CD8-positive, alpha-beta memory T cell (primary cell): ENCODE measurements at regions not wholly inside any gene's neighbourhood (a gene's known extent, or its start where the extent isn't known, plus 50 kb on each side); places are given as distances from the start of the nearest gene placed in this dataset.

ENCODE experiments used
- CTCF ChIA-PET: fragments of 350-600 bp; sonication (Branson Sonifier 250); formaldehyde crosslinking; loops from one replicate; lab custom pipeline; 2021; ENCODE audit warnings: antibody characterized with exemption; lab: Charles Lee
- POLR2A ChIA-PET: fragments of 350-600 bp; sonication (Branson Sonifier 250); formaldehyde crosslinking; loops from one replicate; lab custom pipeline; 2021; ENCODE audit warnings: antibody characterized with exemption; lab: Charles Lee
- DNase-seq, 5 donors: peaks; one replicate each; pipeline versions ENCODE4 v3.0.0 to v3.0.0-alpha.2; 2020 to 2022; ENCODE audit warnings: mixed read lengths in 1 of 5
- H3K27ac ChIP-seq: one replicate; pipeline ENCODE4 v1.7.0; 2013; ENCODE audit warnings: low read depth, mild to moderate bottlenecking, low read length, moderate library complexity
- H3K27me3 ChIP-seq: 2 replicates; pipeline ENCODE4 v1.7.0; 2013; ENCODE audit warnings: low read length, mild to moderate bottlenecking; ENCODE audit not compliant: insufficient read depth, poor library complexity, severe bottlenecking
- H3K36me3 ChIP-seq: 2 replicates; pipeline ENCODE4 v1.7.0; 2013; ENCODE audit warnings: mild to moderate bottlenecking, low read length, moderate library complexity; ENCODE audit not compliant: insufficient read depth
- H3K4me1 ChIP-seq: 2 replicates; pipeline ENCODE4 v1.7.0; 2013; ENCODE audit warnings: mild to moderate bottlenecking, low read length, moderate library complexity; ENCODE audit not compliant: insufficient read depth
- H3K4me3 ChIP-seq: 2 replicates; pipeline ENCODE4 v1.7.0; 2013; ENCODE audit warnings: mild to moderate bottlenecking, low read length
- H3K9me3 ChIP-seq: 2 replicates; pipeline ENCODE4 v1.7.0; 2013; ENCODE audit warnings: mild to moderate bottlenecking, low read length
- H3K27ac Mint-ChIP-seq, 8 donors: one replicate each; pipeline ENCODE4 v1.8.0; 2020 to 2021; ENCODE audit warnings: mixed read lengths in 8 of 8, mild to moderate bottlenecking in 6 of 8, inconsistent platforms in 3 of 8, moderate library complexity in 3 of 8
- H3K27me3 Mint-ChIP-seq, 2 donors: one replicate each; pipeline ENCODE4 v1.8.0; 2020 to 2021; ENCODE audit warnings: mixed read lengths in 2 of 2, mild to moderate bottlenecking in 1 of 2, moderate library complexity in 1 of 2
- H3K36me3 Mint-ChIP-seq, 3 donors: one replicate each; pipeline ENCODE4 v1.8.0; 2020 to 2021; ENCODE audit warnings: mixed read lengths in 3 of 3, inconsistent platforms in 1 of 3, mild to moderate bottlenecking in 1 of 3
- H3K4me1 Mint-ChIP-seq, 3 donors: one replicate each; pipeline ENCODE4 v1.8.0; 2020 to 2021; ENCODE audit warnings: mixed read lengths in 3 of 3, inconsistent platforms in 1 of 3, mild to moderate bottlenecking in 1 of 3
- H3K4me3 Mint-ChIP-seq, 7 donors: one replicate each; pipeline ENCODE4 v1.8.0; 2020 to 2021; ENCODE audit warnings: mixed read lengths in 7 of 7, mild to moderate bottlenecking in 6 of 7, moderate library complexity in 4 of 7, inconsistent platforms in 2 of 7
- H3K9me3 Mint-ChIP-seq, 5 donors: one replicate each; pipeline ENCODE4 v1.8.0; 2020 to 2022; ENCODE audit warnings: mixed read lengths in 5 of 5, mild to moderate bottlenecking in 3 of 5, moderate library complexity in 2 of 5, inconsistent platforms in 1 of 5

DNA sequence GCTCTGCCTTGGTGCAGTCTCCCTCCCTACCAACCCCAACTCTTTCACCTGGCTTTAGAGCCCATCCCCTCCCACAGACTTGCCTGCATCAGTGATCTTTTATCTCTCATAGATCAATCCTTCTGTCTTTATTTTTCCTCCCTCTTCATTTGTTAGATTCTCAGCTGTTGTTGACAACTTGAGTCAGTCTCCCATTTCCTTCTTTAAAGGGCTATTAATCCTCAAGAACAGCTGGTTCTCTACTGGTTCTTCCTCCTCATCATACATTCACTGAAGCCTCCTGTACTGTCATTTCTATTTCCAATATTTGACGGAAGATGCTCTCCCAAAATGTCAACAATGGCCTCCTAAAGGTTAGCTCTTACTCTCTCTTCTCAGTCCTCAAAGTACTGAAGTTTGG is 408.2 kb downstream of the TBC1D4 start:
- H3K9me3 Mint-ChIP-seq = peaks cover 0 to 4% (median 0%) of the 10 kb centered on the region in 5 donors
- no peak overlapping the region for H3K4me3 ChIP-seq
- H3K27ac ChIP-seq = no peak overlapping the region
- no peaks in the 10 kb centered on the region for H3K4me1 Mint-ChIP-seq
- ChIA-PET POLR2A (no interaction called here), CTCF (interaction anchor here (1.3 kb wide), 1 partner anchor 9 kb away, joined by 3 read pairs; no protein-coding TSS in a partner anchor)
- no peak overlapping the region for H3K27ac Mint-ChIP-seq
- no peaks in the 10 kb centered on the region for H3K36me3 ChIP-seq
- H3K9me3 ChIP-seq = no peaks in the 10 kb centered on the region
- H3K27me3 ChIP-seq = no peaks in the 10 kb centered on the region
- peaks cover 8 to 16% of the 10 kb centered on the region in 2 donors for H3K27me3 Mint-ChIP-seq
- DNase-seq = no peak
- H3K36me3 Mint-ChIP-seq = no peaks in the 10 kb centered on the region
- no peak overlapping the region for H3K4me3 Mint-ChIP-seq
- no peaks in the 10 kb centered on the region for H3K4me1 ChIP-seq

DNA sequence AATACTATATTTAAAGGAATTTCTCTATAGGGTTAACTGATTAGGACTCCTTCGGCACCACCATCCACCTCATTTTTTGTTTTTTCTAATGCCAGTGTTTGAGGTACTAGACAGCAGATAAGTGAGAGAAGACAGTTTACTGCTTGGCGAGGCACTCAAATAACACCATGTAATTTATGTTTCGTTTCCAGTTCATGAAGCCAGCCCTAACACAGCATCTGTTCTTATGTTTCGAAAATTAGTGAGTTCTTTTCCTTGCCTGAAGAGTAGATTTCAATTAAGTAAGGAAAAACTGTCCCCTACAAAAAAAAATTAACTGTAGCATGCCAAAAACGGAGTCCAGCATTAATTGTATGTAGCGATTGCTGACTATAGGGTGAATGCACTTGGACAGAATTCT is 409.1 kb downstream of the TBC1D4 start:
- no peaks in the 10 kb centered on the region for H3K36me3 Mint-ChIP-seq
- H3K27ac Mint-ChIP-seq = no peak overlapping the region
- no peak overlapping the region for H3K27ac ChIP-seq
- no peaks in the 10 kb centered on the region for H3K9me3 ChIP-seq
- H3K4me3 ChIP-seq = no peak overlapping the region
- no peaks in the 10 kb centered on the region for H3K4me1 Mint-ChIP-seq
- H3K36me3 ChIP-seq = no peaks in the 10 kb centered on the region
- H3K27me3 Mint-ChIP-seq = peaks cover 7% of the 10 kb centered on the region in 2 donors
- no peak overlapping the region for H3K4me3 Mint-ChIP-seq
- DNase-seq = no peak
- no peaks in the 10 kb centered on the region for H3K27me3 ChIP-seq
- ChIA-PET POLR2A (no interaction called here), CTCF (interaction anchor here (1.3 kb wide), 1 partner anchor 8 kb away, joined by 3 read pairs; no protein-coding TSS in a partner anchor)
- no peaks in the 10 kb centered on the region for H3K9me3 Mint-ChIP-seq
- no peaks in the 10 kb centered on the region for H3K4me1 ChIP-seq

DNA sequence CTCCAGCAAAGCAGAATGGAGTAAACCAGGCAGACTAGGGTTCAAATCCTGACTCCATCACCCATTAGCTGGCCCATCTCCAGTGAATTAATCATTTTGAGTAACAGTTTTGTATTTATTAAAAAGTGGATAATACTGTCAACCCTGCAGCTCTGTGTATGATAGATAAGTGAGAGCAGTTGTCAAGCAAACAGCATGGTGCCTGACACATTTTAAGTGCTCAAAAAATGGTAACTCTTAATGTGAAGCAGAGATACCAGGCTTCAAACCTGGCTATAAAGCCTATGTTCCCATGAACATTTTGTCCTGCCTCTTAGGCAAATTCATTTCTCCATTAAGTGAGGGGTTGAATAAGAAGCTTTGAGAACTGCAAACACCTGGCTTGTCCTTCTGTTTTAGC is 409.6 kb downstream of the TBC1D4 start:
- H3K27me3 ChIP-seq = no peaks in the 10 kb centered on the region
- POLR2A ChIA-PET = no interaction called here
- no peaks in the 10 kb centered on the region for H3K36me3 ChIP-seq
- Mint-ChIP-seq H3K4me3 (no peak overlapping the region), H3K27ac (no peak overlapping the region), H3K9me3 (no peaks in the 10 kb centered on the region), H3K36me3 (no peaks in the 10 kb centered on the region), H3K27me3 (peaks cover 7 to 9% of the 10 kb centered on the region in 2 donors), H3K4me1 (no peaks in the 10 kb centered on the region)
- CTCF ChIA-PET = no interaction called here
- H3K4me3 ChIP-seq = no peak overlapping the region
- no peaks in the 10 kb centered on the region for H3K4me1 ChIP-seq
- DNase-seq = no peak
- H3K9me3 ChIP-seq = no peaks in the 10 kb centered on the region
- H3K27ac ChIP-seq = no peak overlapping the region

DNA sequence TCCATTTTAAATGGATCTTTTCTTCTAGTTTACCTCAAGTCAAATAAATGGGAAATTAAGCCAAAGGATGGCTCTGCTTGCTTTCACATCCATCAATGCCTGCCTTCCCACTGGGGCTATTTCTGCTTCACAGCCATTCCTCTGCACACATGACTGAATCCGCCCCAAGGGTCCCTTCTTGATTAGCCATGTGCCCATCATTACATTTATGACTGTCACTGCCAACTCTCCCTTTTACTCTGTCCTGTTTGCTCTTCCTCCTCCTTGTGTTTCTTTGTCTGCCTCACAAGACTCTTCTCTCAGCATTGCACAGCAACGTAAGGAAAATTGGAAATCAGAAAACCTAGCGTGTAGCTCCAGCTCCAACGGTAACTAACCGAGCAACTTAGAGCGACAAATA is 410.2 kb downstream of the TBC1D4 start:
- Histone ChIP-seq H3K9me3 (no peaks in the 10 kb centered on the region), H3K36me3 (no peaks in the 10 kb centered on the region), H3K4me3 (no peak overlapping the region), H3K4me1 (no peaks in the 10 kb centered on the region), H3K27ac (no peak overlapping the region), H3K27me3 (no peaks in the 10 kb centered on the region)
- Mint-ChIP-seq H3K36me3 (no peaks in the 10 kb centered on the region), H3K4me1 (no peaks in the 10 kb centered on the region), H3K27ac (no peak overlapping the region), H3K4me3 (no peak overlapping the region), H3K27me3 (peaks cover 4 to 9% of the 10 kb centered on the region in 2 donors), H3K9me3 (peaks cover 0 to 1% (median 0%) of the 10 kb centered on the region in 5 donors)
- ChIA-PET POLR2A (no interaction called here), CTCF (no interaction called here)
- no peak for DNase-seq

DNA sequence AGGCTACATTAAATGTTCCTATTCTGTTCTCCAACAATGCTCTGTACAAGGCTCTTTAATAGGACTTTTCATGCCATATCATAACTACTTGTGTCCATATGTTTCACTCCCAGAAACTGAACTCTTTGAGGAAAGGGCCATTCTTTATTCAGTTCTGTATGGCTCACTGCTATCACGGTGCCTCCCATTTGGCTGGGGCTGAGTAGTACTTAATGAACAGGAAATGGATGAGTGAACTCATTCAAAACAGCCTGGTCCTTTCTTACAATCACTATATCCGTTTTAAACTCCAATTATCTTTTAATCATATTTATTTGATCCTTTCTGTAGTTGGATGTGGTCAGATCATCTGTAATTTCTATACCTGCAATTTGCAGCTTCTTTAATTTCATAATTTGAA is 410.6 kb downstream of the TBC1D4 start:
- ChIA-PET CTCF (no interaction called here), POLR2A (no interaction called here)
- DNase-seq = no peak
- no peak overlapping the region for H3K4me3 ChIP-seq
- H3K9me3 ChIP-seq = no peaks in the 10 kb centered on the region
- H3K4me1 ChIP-seq = no peaks in the 10 kb centered on the region
- H3K27ac ChIP-seq = no peak overlapping the region
- H3K27me3 ChIP-seq = no peaks in the 10 kb centered on the region
- Mint-ChIP-seq H3K27me3 (peaks cover 2 to 8% of the 10 kb centered on the region in 2 donors), H3K9me3 (peaks cover 0 to 3% (median 0%) of the 10 kb centered on the region in 5 donors), H3K36me3 (no peaks in the 10 kb centered on the region), H3K4me1 (no peaks in the 10 kb centered on the region), H3K4me3 (no peak overlapping the region), H3K27ac (no peak overlapping the region)
- no peaks in the 10 kb centered on the region for H3K36me3 ChIP-seq

DNA sequence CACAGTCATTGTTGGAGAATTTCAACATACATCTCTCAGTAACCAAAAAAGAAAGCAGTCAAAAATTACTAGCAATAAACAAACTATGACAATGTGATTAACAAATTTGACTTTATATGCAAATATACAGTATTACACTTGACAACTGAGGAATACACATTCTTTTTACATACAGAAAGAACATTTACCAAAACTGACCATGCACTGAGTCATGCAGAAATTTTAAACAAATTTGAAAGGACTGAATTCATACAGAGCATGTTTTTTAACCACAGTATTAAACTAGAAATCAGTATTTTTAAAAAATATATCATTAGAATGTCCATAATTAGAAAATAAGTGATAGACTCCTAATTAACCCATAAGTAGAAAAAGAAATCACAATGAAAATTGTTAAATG is 420.1 kb downstream of the TBC1D4 start:
- ChIA-PET CTCF (no interaction called here), POLR2A (no interaction called here)
- Mint-ChIP-seq H3K4me1 (no peaks in the 10 kb centered on the region), H3K9me3 (peaks cover 0 to 3% (median 2%) of the 10 kb centered on the region in 5 donors), H3K4me3 (no peak overlapping the region), H3K36me3 (no peaks in the 10 kb centered on the region), H3K27me3 (peaks cover under 1 to 6% of the 10 kb centered on the region in 2 donors), H3K27ac (no peak overlapping the region)
- Histone ChIP-seq H3K4me3 (no peak overlapping the region), H3K36me3 (no peaks in the 10 kb centered on the region), H3K4me1 (no peaks in the 10 kb centered on the region), H3K9me3 (no peaks in the 10 kb centered on the region), H3K27me3 (no peaks in the 10 kb centered on the region), H3K27ac (no peak overlapping the region)
- no peak for DNase-seq

DNA sequence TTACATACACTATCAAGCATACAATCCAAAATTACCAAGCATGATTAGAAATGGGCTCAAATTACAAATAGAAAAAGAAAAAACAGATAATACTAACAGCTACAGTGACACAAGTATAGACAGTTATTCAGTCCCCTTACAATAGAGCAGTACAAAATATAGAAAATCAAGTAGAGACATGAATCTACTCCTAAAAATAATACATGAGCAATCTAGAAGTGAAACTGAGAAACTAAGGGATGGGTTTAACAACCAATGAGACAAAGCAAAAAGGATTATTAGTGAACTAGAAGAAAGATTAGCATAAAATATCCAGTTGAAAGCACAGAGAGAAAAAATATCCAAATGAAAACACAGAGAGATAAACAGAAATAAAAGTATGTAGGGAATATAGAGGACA is 426.7 kb downstream of the TBC1D4 start:
- Histone ChIP-seq H3K36me3 (no peaks in the 10 kb centered on the region), H3K27me3 (no peaks in the 10 kb centered on the region), H3K27ac (no peak overlapping the region), H3K4me3 (no peak overlapping the region), H3K9me3 (no peaks in the 10 kb centered on the region), H3K4me1 (no peaks in the 10 kb centered on the region)
- Mint-ChIP-seq H3K27ac (no peak overlapping the region), H3K4me1 (no peaks in the 10 kb centered on the region), H3K36me3 (no peaks in the 10 kb centered on the region), H3K9me3 (peaks cover 0 to 3% (median 0%) of the 10 kb centered on the region in 5 donors), H3K4me3 (no peak overlapping the region), H3K27me3 (peaks cover 13 to 42% of the 10 kb centered on the region in 2 donors)
- ChIA-PET POLR2A (no interaction called here), CTCF (no interaction called here)
- DNase-seq = no peak

DNA sequence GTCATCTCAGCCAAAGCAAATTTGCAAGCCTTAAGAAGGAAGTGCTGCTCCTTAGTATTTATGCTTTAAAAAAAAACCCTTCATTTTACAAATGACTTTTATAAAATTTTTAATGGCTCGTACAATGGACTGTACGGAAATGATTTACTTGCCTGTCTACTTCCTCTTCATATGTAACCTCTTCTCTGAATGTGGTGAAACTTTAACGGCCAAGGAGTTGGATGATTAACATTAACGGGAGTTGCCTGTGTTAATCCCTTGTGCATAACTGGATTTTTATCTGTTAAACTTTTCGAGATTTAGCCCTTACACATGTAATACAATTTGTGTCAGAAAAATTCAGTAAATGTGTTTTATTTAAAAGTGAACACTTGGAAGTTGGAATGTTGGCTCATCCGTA is 429.4 kb downstream of the TBC1D4 start:
- Mint-ChIP-seq H3K36me3 (no peaks in the 10 kb centered on the region), H3K27me3 (peaks cover 7 to 45% of the 10 kb centered on the region in 2 donors), H3K4me3 (no peak overlapping the region), H3K4me1 (no peaks in the 10 kb centered on the region), H3K9me3 (peaks cover 0 to 3% (median 0%) of the 10 kb centered on the region in 5 donors), H3K27ac (no peak overlapping the region)
- H3K27me3 ChIP-seq = no peaks in the 10 kb centered on the region
- no peak overlapping the region for H3K4me3 ChIP-seq
- no peaks in the 10 kb centered on the region for H3K4me1 ChIP-seq
- no peaks in the 10 kb centered on the region for H3K9me3 ChIP-seq
- CTCF ChIA-PET = no interaction called here
- no peak overlapping the region for H3K27ac ChIP-seq
- no peak for DNase-seq
- POLR2A ChIA-PET = no interaction called here
- no peaks in the 10 kb centered on the region for H3K36me3 ChIP-seq
